GM12874 (cell line): ENCODE measurements at regions not wholly inside any gene's neighbourhood (a gene's known extent, or its start where the extent isn't known, plus 50 kb on each side); places are given as distances from the start of the nearest gene placed in this dataset.

Experiments used
- TF ChIP-seq, protein P1 (sequence below): IDR thresholded peaks from 2 replicates; pipeline ENCODE4 v1.5.1; 2011; ENCODE audit warnings: low read depth, mild to moderate bottlenecking, control low read depth, low read length, moderate library complexity; ENCODE audit not compliant: insufficient read depth

DNA sequence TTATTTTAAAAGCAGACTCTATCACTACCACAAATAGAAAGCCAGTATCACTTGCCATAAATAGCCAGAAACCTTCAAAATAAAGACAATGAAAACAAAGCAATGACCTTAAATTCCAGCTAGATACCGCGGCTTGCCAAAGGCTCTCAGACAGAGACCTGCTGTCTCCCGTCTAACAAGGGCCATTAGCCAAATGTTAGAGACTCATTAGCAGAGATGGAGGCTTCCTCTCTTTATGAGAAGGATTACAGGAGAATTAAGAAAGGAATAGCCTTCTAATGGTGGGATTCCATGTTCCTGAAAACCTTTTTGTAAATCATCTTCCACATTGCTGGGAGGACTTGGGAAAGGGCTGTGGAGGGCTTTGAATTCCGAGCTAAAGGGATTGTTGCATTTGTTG, 206.7 kb downstream of the AACS start:
- TF ChIP-seq, protein P1, sequence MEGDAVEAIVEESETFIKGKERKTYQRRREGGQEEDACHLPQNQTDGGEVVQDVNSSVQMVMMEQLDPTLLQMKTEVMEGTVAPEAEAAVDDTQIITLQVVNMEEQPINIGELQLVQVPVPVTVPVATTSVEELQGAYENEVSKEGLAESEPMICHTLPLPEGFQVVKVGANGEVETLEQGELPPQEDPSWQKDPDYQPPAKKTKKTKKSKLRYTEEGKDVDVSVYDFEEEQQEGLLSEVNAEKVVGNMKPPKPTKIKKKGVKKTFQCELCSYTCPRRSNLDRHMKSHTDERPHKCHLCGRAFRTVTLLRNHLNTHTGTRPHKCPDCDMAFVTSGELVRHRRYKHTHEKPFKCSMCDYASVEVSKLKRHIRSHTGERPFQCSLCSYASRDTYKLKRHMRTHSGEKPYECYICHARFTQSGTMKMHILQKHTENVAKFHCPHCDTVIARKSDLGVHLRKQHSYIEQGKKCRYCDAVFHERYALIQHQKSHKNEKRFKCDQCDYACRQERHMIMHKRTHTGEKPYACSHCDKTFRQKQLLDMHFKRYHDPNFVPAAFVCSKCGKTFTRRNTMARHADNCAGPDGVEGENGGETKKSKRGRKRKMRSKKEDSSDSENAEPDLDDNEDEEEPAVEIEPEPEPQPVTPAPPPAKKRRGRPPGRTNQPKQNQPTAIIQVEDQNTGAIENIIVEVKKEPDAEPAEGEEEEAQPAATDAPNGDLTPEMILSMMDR = no peak

DNA sequence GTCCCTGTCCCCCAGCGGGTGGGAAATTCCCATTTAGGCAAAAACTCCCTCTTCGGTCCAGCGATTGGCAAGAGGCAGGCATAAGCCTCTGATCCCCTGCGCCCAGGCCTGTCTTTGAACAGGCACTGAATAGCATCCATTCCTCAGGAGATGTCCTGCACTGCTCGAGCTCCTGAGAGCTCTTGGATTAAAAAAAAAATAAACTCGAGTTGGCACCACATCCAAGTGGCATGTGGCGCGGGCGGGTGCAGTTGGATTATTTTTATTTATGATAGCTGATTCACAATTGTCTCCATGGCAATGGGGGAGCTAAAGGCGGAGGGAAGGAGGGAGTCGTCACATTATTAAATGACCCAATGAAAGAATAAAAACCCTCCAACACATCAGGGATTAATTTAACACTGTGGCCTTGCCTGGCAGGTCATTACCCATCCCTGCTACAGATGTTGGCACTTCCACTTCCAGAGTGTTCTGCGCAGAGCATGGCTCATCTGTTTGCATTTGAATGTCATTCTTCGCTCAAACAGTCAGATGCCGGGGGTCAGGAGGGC, 207.2 kb downstream of the AACS start:
- TF ChIP-seq, protein P1 = no peak

DNA sequence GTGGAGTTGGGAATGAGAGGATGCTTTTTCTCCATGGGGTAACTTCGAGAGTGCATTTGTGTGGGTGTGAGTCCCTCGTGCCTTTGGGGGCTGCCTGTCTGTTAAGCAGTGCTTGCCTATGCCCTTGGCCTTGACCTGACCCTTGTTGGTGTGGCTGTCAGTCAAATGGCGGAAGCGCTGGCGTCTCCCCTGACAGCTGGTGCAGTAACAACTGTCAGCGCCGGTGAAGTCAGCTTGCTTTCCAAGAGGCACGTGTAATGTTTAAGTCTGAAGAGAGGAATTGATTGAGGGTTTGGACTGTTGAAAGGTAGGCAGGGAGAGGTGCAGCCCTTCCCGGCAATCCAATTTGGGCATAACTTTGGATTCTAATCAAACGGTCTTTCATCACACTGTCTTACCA, 211.3 kb downstream of the AACS start:
- TF ChIP-seq, protein P1 = no peak

DNA sequence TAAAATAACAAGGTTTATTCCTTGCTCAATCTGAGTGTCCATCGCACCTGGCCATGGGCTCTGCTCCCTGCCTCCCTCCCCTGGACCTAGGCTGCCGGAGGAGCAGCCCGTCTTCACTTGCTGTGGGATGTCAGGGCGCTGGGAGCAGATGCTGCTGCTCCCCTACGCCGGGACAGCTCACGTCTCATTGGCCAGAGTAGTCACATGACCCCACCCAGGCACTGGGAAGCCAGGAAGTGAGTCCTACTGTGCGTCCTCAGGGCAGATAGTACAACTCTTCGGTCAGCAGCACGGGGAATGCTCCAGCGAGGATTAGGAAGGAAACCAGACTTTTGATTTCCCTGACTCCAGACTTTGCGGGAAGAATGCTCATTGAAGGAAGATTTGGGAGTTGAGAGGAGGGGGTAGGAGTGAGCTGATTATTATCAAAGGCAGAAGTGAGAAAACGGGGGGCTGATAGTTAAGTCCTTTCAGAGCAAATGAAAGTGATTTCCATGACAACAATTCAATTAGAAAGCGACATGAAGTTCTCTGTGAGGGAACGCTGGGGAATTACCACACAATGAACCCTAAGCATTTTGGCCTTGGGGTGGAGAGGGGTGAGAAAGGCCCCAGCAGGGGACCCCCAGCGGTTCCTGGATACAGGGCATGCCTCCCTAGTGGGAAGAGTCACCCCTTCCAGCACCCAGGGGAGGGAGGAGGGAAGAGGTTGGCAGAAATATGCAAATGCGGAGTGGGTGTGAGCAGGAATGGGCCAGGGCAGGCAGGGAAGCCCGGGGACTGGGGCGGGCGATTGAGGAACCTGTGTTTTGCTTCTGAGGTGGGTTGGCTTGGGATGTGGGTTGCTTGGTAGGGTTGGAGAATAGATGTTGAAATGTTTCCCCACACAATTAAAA, 215.5 kb downstream of the AACS start:
- TF ChIP-seq, protein P1 = no peak

DNA sequence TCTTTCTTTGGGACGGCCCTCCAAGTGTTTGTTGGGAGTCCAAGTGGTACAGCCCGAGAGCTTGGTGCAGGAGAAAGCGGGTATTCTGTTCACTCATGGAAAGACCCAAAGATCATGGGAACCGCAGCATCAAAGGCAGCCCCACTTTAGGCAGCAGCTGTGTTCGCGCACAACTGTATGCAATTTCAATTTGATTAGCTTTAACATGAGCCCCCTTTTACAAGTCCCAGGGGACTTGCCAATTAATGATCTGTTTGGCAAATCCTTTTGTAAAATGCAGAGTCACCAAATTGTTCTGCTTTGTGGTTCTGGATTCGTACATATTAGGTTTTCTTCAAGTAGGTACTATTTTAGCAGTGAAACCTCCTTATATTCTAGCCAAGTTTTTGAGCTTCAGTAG, 217.7 kb downstream of the AACS start:
- TF ChIP-seq, protein P1 = no peak

DNA sequence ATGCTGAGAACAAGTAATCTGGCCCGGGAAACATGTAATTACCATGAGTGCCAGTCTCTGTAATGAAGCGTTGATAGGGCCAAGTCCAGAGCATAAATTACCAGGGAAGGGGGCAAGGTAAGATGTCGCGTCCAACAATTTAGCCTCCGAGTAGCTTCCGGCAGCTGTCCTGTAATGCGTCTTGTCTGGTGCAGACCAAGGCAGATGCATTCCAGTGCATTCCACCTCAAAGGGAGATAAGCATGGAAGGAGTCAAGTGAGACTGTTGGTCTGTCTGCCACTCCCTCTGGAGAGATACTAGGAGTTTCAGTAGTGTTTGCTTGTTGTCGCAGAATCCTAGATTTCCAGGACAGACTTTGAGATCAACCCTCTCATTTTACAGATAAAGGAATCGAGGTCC, 218.3 kb downstream of the AACS start:
- TF ChIP-seq, protein P1 = no peak

DNA sequence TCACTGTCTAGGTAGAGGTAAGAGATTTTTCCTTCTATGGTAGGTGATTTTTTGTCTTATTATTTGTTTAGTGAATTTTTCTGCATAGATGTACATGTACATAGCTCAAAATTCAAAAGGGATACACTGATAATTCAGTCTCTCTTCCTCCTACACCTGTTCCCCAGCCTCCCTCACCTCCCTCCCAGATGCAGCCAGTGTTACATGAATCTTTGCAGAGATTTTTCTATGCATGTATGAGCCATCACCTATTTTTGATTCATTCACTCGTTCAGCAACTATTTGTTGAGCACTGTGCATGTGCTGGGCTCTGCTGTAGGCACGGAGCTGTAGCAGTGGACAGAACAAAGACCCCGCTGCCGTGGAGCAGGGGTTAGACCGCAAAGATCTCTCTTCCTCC, 218.9 kb downstream of the AACS start:
- TF ChIP-seq, protein P1 = no peak
